Epithelial cell of proximal tubule (primary cell): ENCODE measurements at regions not wholly inside any gene's neighbourhood (a gene's known extent, or its start where the extent isn't known, plus 50 kb on each side); places are given as distances from the start of the nearest gene placed in this dataset.

ENCODE experiments used
- DNase-seq: peaks from one replicate; pipeline ENCODE4 v3.0.0-alpha.2; 2011; ENCODE audit warnings: low read depth
- H3K4me3 ChIP-seq: 2 replicates; pipeline ENCODE4 v1.5.1; 2011; ENCODE audit warnings: low read depth, mild to moderate bottlenecking, low read length
- TF ChIP-seq, protein P1 (sequence below): conservative IDR thresholded peaks from 2 replicates; pipeline ENCODE4 v1.5.1; 2012; ENCODE audit warnings: low read depth, mild to moderate bottlenecking, low read length

DNA sequence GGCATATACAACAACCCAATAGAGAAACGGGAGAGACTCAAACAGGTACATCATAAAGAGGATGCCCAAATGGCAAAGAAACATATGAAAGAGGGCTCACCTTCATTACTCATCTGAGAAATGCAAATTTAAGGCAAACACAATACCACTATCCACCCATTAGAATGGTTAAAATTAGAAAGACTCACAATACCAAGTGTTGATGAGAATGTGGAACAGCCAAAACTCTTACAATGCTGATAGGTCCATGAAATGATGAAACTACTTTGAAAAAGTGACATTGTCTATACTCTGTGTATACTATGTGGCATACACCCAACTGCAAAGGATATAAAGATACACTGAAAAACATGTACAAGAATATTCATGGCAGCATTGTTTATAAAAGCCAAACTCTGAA lies 96.2 kb upstream of the TSHZ3 start:
- no peak for DNase-seq
- TF ChIP-seq, protein P1, sequence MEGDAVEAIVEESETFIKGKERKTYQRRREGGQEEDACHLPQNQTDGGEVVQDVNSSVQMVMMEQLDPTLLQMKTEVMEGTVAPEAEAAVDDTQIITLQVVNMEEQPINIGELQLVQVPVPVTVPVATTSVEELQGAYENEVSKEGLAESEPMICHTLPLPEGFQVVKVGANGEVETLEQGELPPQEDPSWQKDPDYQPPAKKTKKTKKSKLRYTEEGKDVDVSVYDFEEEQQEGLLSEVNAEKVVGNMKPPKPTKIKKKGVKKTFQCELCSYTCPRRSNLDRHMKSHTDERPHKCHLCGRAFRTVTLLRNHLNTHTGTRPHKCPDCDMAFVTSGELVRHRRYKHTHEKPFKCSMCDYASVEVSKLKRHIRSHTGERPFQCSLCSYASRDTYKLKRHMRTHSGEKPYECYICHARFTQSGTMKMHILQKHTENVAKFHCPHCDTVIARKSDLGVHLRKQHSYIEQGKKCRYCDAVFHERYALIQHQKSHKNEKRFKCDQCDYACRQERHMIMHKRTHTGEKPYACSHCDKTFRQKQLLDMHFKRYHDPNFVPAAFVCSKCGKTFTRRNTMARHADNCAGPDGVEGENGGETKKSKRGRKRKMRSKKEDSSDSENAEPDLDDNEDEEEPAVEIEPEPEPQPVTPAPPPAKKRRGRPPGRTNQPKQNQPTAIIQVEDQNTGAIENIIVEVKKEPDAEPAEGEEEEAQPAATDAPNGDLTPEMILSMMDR, result no peak
- no peak overlapping the region for H3K4me3 ChIP-seq

DNA sequence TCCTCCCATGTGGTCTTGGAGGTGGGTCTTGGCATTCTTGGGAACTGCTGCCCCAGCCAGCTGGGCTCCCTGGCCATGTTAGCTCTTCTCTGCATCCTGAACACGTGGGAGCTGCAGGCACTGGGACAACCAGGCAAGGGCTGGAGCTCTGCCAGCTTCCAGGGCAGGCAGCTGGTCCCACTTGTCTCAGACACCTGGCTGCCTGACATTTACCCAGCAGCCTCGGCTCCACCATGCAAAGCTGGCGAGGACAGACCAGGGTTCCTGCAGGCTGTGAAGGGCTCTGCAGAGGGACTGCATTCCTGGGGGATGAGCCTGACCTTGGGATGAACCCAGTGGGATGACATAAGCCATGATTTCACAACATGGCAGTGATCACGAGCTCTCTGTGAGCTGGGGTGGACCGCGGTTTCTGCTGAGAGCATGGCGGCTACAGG lies 99.0 kb upstream of the TSHZ3 start:
- no peak overlapping the region for H3K4me3 ChIP-seq
- no peak for DNase-seq
- TF ChIP-seq, protein P1, result no peak

DNA sequence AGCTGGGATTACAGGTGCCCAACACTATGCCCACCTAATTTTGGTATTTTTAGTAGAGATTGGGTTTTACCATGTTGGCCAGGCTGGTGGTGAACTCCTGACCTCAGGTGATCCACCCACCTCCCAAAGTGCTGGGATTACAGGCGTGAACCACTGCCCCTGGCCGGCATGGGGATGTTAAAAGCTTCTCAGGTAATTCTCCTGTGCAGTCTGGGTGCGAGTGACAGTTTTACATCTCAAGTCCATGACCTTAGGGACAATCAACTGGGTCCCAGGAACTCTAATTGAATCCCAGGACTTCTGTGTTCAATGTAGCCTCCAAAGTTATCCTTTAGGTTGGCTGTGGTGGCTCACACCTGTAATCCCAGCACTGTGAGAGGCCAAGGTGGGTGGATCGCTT lies 100.1 kb upstream of the TSHZ3 start:
- no peak overlapping the region for H3K4me3 ChIP-seq
- DNase-seq, result no peak
- TF ChIP-seq, protein P1, result no peak

DNA sequence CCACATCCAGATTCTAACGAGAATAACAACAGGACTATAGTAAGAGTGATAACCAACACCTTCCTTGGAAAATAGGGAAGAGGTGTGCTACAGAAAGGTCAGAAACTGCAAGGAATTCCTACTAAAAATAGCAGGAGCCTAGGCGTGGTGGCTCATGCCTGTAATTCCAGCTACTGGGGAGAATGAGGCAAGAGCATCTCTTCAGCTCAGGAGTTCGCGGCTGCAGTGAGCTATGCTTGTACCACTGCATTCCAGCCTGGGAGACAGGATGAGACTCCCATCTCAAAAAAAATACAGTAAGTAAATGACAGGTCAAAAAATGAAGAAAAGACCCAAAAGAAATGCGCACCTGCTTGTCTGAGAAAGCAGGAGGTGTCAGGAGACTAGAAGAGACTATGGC lies 101.5 kb upstream of the TSHZ3 start:
- H3K4me3 ChIP-seq, result no peak overlapping the region
- DNase-seq, result no peak
- TF ChIP-seq, protein P1, result no peak

DNA sequence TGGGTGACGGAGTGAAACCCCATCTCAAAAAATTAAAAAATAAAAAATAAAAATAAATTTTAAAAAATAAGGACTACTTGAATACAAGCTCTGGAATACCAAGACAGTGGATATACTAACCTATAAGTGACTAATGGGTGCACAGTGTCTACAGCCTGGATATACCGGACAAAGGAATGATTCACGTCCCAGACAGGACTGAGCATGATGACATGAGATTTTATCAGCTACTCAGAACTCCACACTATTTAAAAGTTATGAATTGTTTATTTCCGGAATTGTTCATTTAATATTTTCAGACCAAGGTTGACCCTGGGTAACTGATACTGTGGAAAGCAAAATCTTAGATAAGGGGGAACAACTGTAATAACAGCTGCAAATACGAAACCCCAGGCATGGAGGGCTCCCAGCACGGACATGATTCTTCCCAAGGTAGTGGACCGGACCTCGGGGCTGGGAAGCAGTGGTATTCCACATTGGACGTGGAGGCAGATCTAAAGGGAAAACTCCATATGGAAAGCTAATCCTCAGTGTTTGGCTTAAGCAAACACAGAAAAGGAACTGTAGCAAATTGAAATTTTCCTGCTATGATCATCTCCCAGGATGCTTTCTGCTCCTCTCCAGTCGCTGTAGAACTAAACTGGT lies 102.6 kb upstream of the TSHZ3 start:
- TF ChIP-seq, protein P1, result no peak
- no peak overlapping the region for H3K4me3 ChIP-seq
- no peak for DNase-seq

DNA sequence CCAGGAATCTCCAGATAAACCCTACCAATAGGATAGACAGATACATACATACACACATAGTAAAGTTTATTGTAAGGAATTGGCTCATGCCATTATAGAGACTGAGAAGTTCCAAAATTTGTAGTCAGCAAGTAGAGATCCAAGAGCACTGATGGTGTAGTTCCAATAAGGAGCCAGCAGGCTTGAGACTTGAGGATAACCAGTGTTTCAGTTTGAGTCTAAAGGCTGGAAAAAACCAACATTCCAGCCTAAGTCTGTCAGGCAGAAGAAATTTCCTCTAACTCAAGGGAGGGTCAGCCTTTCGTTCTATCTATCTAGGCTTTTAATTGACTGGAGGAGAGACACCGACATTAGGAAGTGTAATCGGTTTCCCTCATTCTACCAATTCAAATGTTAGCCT lies 110.2 kb upstream of the TSHZ3 start:
- DNase-seq, result no peak
- H3K4me3 ChIP-seq, result no peak overlapping the region
- TF ChIP-seq, protein P1, result no peak

DNA sequence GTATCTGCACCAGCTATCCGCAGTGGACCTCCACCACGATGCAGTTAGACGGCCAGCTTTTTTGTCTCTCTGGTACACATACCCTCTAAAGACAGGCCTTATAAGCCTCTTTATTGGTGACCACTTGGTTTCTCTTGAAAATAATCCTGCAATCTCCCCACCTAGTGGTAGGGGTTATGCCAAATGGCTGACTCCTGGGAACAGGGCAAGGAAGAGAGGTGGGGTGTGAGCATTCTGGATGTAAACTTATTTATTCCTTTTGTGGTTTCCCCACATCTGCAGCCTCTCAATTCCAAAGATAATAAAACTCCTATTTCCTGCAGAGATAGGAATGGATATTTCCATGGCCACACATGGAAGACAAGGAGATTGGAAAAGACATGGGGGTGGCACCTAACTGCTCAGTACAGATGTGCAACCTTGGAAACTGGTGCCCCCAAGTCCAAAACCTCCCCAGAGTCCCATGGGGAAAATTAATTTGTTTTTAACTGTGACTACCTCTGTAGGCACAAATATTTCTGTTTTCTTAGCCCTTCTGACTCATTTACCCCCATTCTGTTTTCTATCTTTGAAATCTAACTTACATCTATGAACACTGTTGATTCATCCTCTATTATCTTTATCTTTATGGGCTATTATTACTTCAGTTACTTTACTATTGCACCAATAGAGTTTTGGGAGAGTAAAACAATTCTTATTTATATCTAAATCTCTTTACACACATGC lies 112.7 kb upstream of the TSHZ3 start:
- no peak overlapping the region for H3K4me3 ChIP-seq
- no peak for DNase-seq

More for the DNA sequence above, 112.7 kb upstream of the TSHZ3 start:
- TF ChIP-seq, protein P1, result no peak
